ENCODE measurements at regions not wholly inside any gene's neighbourhood (a gene's known extent, or its start where the extent isn't known, plus 50 kb on each side); places are given as distances from the start of the nearest gene placed in this dataset.

DNA sequence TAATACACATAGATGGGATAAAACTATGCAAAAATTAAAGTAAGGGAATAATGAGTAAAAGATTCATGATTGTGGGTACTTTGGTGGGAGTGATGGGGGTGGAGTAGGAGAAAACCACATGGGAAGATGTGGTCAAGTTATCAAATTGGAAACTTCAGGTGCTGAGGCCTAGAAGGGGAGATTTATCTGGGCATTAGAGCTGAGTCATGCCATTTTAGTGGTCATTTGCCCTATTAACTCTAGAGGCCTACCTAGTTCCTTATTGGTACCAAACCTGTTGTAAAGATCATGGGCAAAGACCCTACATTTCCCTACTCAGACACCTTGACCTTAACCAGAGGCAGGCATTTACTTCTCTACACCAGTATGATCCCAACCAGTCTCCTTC, 125.9 kb upstream of the BCL6 start:
- DNase-seq (ENCODE audit: low read depth): no peak
- TF ChIP-seq, protein P1, sequence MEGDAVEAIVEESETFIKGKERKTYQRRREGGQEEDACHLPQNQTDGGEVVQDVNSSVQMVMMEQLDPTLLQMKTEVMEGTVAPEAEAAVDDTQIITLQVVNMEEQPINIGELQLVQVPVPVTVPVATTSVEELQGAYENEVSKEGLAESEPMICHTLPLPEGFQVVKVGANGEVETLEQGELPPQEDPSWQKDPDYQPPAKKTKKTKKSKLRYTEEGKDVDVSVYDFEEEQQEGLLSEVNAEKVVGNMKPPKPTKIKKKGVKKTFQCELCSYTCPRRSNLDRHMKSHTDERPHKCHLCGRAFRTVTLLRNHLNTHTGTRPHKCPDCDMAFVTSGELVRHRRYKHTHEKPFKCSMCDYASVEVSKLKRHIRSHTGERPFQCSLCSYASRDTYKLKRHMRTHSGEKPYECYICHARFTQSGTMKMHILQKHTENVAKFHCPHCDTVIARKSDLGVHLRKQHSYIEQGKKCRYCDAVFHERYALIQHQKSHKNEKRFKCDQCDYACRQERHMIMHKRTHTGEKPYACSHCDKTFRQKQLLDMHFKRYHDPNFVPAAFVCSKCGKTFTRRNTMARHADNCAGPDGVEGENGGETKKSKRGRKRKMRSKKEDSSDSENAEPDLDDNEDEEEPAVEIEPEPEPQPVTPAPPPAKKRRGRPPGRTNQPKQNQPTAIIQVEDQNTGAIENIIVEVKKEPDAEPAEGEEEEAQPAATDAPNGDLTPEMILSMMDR (IDR thresholded peaks at IDR 0.05; ENCODE audit: low read depth, low read length, missing control alignments): no peak
- H3K4me3 ChIP-seq (ENCODE audit: low read depth, low read length): no peak overlapping the region

DNA sequence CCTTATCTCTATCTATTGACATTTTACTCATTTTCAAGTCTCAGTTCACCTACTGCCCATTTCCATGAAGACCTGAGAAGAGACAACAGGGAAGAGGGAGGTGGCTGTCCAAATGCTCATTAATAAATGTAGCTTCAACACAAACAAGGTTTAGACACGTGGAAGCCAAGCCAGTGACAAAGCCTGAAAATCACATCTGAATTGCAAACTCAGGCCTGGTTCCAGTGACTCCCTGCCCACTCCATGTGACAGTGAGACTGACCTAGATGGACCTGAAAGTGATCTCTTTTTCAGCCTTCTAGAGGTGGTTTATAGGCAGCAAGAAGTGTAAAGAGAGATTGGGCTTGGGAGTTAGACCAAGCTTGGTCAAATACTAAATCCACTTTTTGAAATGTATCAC, 126.6 kb upstream of the BCL6 start:
- H3K4me3 ChIP-seq (ENCODE audit: low read depth, low read length): no peak overlapping the region
- DNase-seq (ENCODE audit: low read depth): no peak
- TF ChIP-seq, protein P1 (IDR thresholded peaks at IDR 0.05; ENCODE audit: low read depth, low read length, missing control alignments): no peak

DNA sequence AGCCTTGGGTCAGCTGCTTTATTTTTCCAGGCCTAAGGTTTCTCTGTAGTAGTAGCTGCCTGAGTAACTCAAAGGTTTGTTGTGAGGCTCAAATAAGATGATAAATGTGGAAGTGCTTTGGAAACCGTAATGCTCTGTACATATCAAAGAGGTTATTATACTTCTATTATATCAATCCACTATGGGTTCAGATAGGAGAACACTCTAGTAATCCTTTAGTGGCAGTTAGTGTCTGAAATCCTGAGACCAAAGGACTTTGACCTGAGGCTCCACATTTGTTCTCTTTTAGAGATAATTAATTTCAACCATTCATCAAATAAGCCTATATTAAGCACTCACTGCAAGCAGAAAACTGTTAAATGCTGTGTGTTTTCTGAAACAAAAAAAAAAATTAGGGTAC, 128.6 kb upstream of the BCL6 start:
- TF ChIP-seq, protein P1 (IDR thresholded peaks at IDR 0.05; ENCODE audit: low read depth, low read length, missing control alignments): no peak
- DNase-seq (ENCODE audit: low read depth): no peak
- no peak overlapping the region for H3K4me3 ChIP-seq (ENCODE audit: low read depth, low read length)

DNA sequence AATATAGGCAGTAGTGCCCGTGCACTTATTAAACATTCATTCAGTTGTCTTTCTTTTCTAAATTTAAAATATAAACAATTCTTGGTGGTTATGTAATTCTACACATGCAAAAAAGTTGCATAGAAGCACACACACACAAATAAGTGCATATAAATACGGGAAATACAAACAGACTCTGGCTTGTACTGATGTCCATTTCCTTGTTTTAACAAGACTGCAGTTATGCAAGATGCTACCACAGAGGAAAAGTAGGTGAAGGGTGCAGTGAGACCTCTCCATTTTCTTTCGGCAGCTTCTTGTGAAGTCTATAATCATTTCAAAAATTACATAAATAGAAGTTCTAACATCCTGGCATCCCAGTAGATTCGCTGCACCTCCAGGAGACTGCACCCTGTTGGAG, 130.6 kb upstream of the BCL6 start:
- DNase-seq (ENCODE audit: low read depth): no peak
- TF ChIP-seq, protein P1 (IDR thresholded peaks at IDR 0.05; ENCODE audit: low read depth, low read length, missing control alignments): no peak
- no peak overlapping the region for H3K4me3 ChIP-seq (ENCODE audit: low read depth, low read length)

GRCh38 chr3:187878772-187879518, 133.7 kb upstream of the BCL6 start:
- TF ChIP-seq, protein P1 (IDR thresholded peaks at IDR 0.05; ENCODE audit: low read depth, low read length, missing control alignments): no peak
- DNase-seq (ENCODE audit: low read depth): no peak
- H3K4me3 ChIP-seq (ENCODE audit: low read depth, low read length): no peak overlapping the region

DNA sequence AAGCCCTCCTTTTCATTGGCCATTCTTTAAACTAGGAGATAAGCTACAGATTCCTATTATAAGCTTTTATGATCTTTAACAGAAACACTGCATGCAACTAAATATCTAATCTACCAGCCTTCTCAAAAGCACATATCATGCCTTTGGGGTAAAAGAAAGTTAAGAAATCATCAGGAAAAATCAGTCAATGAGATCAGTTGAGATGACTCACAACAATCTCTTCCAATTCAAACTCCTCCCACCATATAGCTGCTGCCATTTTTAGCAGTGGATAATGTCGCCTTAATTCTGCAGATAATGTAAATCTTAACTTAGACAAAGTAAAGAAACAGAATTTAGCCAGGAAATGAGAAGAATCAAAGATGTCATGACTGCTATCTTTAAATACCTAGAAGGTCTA, 135.2 kb upstream of the BCL6 start:
- H3K4me3 ChIP-seq (ENCODE audit: low read depth, low read length): no peak overlapping the region
- TF ChIP-seq, protein P1 (IDR thresholded peaks at IDR 0.05; ENCODE audit: low read depth, low read length, missing control alignments): no peak
- no peak for DNase-seq (ENCODE audit: low read depth)

DNA sequence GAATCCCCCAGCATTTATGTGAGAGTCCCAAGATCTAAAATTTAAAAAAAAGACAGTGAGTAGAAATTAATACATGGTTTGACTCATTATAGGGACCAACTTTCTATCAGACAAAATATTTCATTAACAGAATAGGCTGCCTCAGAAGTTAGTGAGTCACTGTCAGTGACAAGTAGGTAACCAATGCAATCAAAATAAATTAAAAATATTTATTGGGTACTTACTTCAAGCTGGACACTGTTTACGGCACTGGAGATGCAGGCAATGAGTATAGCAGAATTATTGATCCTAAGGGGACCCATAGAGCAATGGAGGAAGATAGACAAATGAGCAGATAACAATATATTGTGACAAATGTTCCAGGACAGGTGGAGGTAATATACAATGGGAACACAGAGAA, 135.6 kb upstream of the BCL6 start:
- no peak for DNase-seq (ENCODE audit: low read depth)
- TF ChIP-seq, protein P1 (IDR thresholded peaks at IDR 0.05; ENCODE audit: low read depth, low read length, missing control alignments): no peak
- no peak overlapping the region for H3K4me3 ChIP-seq (ENCODE audit: low read depth, low read length)
